HepG2 (cell line): ENCODE measurements at regions not wholly inside any gene's neighbourhood (a gene's known extent, or its start where the extent isn't known, plus 50 kb on each side); places are given as distances from the start of the nearest gene placed in this dataset.

Source experiments
- HNF1B ChIP-seq: sonication (generic); formaldehyde crosslinking; IDR thresholded peaks from 2 replicates; pipeline ENCODE4 v1.5.1; 2020; ENCODE audit warnings: mild to moderate bottlenecking, moderate library complexity, missing genetic modification reagents
- HNF4G ChIP-seq, 2 experiments: sonication (generic) in 1 of 2; formaldehyde crosslinking in 1 of 2; IDR thresholded peaks; 2 replicates each; pipeline versions ENCODE4 v1.4.0 to v1.6.1; 2011 to 2020; ENCODE audit warnings: borderline replicate concordance in 2 of 2, low read depth in 2 of 2, mild to moderate bottlenecking in 2 of 2, low read length in 1 of 2, missing genetic modification reagents in 1 of 2, moderate library complexity in 1 of 2
- MTA3 ChIP-seq: sonication (generic); formaldehyde crosslinking; IDR thresholded peaks from 2 replicates; pipeline ENCODE4 v1.4.0; 2020; ENCODE audit warnings: missing genetic modification reagents
- PLSCR1 ChIP-seq: sonication (generic); formaldehyde crosslinking; IDR thresholded peaks from 2 replicates; pipeline ENCODE4 v1.5.0; 2020; ENCODE audit warnings: missing genetic modification reagents, mild to moderate bottlenecking, borderline replicate concordance
- SATB2 ChIP-seq: sonication (generic); formaldehyde crosslinking; IDR thresholded peaks from 2 replicates; pipeline ENCODE4 v1.5.0; 2020; ENCODE audit warnings: missing genetic modification reagents
- ZNF431 ChIP-seq: sonication (generic); formaldehyde crosslinking; IDR thresholded peaks from 2 replicates; pipeline ENCODE4 v1.9.0; 2022; ENCODE audit warnings: missing genetic modification reagents, low read depth, mild to moderate bottlenecking, borderline replicate concordance
- TF ChIP-seq, protein P1 (sequence below): sonication (generic); formaldehyde crosslinking; IDR thresholded peaks from 2 replicates; pipeline ENCODE4 v1.9.0; 2021; ENCODE audit warnings: missing genetic modification reagents, borderline replicate concordance

DNA sequence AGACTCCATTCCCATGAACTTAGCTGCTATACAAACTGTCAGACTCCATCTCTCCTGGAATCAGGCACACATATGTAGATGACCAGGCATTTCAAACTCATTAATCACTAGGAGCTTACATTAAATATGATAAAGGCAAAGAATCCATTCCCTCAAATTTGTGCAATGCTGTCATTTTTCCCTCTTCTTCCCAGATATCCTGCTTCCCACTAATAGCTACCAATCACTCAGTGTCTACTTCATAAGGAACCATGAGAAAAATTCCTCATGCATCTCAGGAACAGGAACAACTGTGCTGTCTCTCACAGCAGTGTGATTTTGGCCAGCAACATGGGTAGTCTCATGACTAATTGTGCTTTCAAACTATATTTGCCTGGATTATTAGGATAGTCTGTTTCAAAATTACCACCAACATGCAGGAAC lies 133.9 kb downstream of the DKK1 start (continued):
- TF ChIP-seq, protein P1, sequence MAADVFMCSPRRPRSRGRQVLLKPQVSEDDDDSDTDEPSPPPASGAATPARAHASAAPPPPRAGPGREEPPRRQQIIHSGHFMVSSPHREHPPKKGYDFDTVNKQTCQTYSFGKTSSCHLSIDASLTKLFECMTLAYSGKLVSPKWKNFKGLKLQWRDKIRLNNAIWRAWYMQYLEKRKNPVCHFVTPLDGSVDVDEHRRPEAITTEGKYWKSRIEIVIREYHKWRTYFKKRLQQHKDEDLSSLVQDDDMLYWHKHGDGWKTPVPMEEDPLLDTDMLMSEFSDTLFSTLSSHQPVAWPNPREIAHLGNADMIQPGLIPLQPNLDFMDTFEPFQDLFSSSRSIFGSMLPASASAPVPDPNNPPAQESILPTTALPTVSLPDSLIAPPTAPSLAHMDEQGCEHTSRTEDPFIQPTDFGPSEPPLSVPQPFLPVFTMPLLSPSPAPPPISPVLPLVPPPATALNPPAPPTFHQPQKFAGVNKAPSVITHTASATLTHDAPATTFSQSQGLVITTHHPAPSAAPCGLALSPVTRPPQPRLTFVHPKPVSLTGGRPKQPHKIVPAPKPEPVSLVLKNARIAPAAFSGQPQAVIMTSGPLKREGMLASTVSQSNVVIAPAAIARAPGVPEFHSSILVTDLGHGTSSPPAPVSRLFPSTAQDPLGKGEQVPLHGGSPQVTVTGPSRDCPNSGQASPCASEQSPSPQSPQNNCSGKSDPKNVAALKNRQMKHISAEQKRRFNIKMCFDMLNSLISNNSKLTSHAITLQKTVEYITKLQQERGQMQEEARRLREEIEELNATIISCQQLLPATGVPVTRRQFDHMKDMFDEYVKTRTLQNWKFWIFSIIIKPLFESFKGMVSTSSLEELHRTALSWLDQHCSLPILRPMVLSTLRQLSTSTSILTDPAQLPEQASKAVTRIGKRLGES, result no peak
- TF ChIP-seq SATB2 (CRISPR knock-in tag) (no peak), PLSCR1 (CRISPR knock-in tag) (no peak), ZNF431 (no peak), HNF1B (CRISPR knock-in tag) (no peak), MTA3 (CRISPR knock-in tag) (no peak), HNF4G (IDR thresholded peaks at IDR 0.05; ENCODE audit: borderline replicate concordance, low read depth, low read length) (no peak), HNF4G (CRISPR knock-in tag; IDR thresholded peaks at IDR 0.05; ENCODE audit: borderline replicate concordance, low read depth) (no peak)
